Lung (tissue), 11 donors: ENCODE measurements at regions not wholly inside any gene's neighbourhood (a gene's known extent, or its start where the extent isn't known, plus 50 kb on each side); places are given as distances from the start of the nearest gene placed in this dataset.
A peak's percentile ranks its signal among the peaks of the same experiment; 100 is the strongest.

ENCODE experiments used
- ATAC-seq: fragments of 200-7000 bp; cut with Tn5 transposase; one replicate; pipeline ENCODE4 v1.9.1; 2020; ENCODE audit warnings: moderate number of reproducible peaks; ENCODE audit not compliant: insufficient read depth, low FRiP score
- DNase-seq, 3 donors: peaks; one replicate each; pipeline ENCODE4 v3.0.0-alpha.2; 2013 to 2017
- H3K27ac ChIP-seq, 2 donors: one replicate each; pipeline ENCODE4 v1.5.1; 2013; ENCODE audit warnings: mild to moderate bottlenecking in 2 of 2, moderate library complexity in 2 of 2, control low read depth in 1 of 2, inconsistent platforms in 1 of 2, low read depth in 1 of 2, low read length in 1 of 2
- H3K27me3 ChIP-seq, 3 donors: one replicate each; pipeline ENCODE4 v1.5.1; 2013; ENCODE audit warnings: low read length in 2 of 3; ENCODE audit not compliant: control insufficient read depth in 3 of 3, insufficient read depth in 3 of 3
- H3K36me3 ChIP-seq, 4 donors: one replicate each; pipeline ENCODE4 v1.5.1; 2013; ENCODE audit warnings: low read length in 4 of 4, mild to moderate bottlenecking in 1 of 4, moderate library complexity in 1 of 4; ENCODE audit not compliant: control insufficient read depth in 4 of 4, insufficient read depth in 4 of 4
- H3K4me1 ChIP-seq, 5 donors: one replicate each; pipeline ENCODE4 v1.5.1; 2013; ENCODE audit warnings: low read length in 5 of 5, mild to moderate bottlenecking in 2 of 5, moderate library complexity in 1 of 5; ENCODE audit not compliant: control insufficient read depth in 5 of 5, insufficient read depth in 5 of 5
- H3K4me3 ChIP-seq: one replicate; pipeline ENCODE4 v1.5.1; 2013; ENCODE audit warnings: mild to moderate bottlenecking, control low read depth, moderate library complexity
- H3K9ac ChIP-seq, 2 donors: one replicate each; pipeline ENCODE4 v1.5.1; 2013; ENCODE audit warnings: low read length in 2 of 2, control low read depth in 1 of 2; ENCODE audit not compliant: insufficient read depth in 1 of 2
- H3K9me3 ChIP-seq, 4 donors: one replicate each; pipeline ENCODE4 v1.5.1; 2013; ENCODE audit warnings: low read length in 3 of 4, mild to moderate bottlenecking in 1 of 4, moderate library complexity in 1 of 4; ENCODE audit not compliant: control insufficient read depth in 4 of 4, insufficient read depth in 3 of 4
- CTCF ChIP-seq: IDR thresholded peaks from 2 replicates; pipeline ENCODE4 v1.5.1; 2012; ENCODE audit warnings: mild to moderate bottlenecking; ENCODE audit errors: control extremely low read depth, extremely low read depth
- WGBS, 2 donors: extraction: QIAGEN DNeasy Blood & Tissue Kit; methylation state at CpG; one replicate each; pipeline ENCODE4 v1.1.7; 2013; 5-methylcytosine and 5-hydroxymethylcytosine counted together
- donor health status: control.
- donor health status: control.
- donor health status: Bipolar disorder and iron deficiency.
- donor health status: healthy.
- donor health status: DM: yes; HTN: yes; CAD: no.

- Histone ChIP-seq H3K4me3 (no peak overlapping the region), H3K36me3 (no peaks in the 10 kb centered on the region), H3K27ac (no peak overlapping the region), H3K9ac (no peak overlapping the region), H3K9me3 (no peaks in the 10 kb centered on the region), H3K27me3 (no peaks in the 10 kb centered on the region), H3K4me1 (no peaks in the 10 kb centered on the region)
- no peak for TF ChIP-seq CTCF
- no peak for DNase-seq
- ATAC-seq = no peak
- WGBS, 2 donors = 77 to 81% methylated on average over 2 of the region's 2 CpGs
These were observed 1591.3 kb downstream of the ADGRL3 start for GRCh38 chr4:62791386-62791785.

- DNase-seq = peak in 2 of 3 donors; percentile 9 to 14
- no peak for ATAC-seq
- no peak for TF ChIP-seq CTCF
- Histone ChIP-seq H3K9ac (no peak overlapping the region), H3K4me3 (no peak overlapping the region), H3K9me3 (peaks cover 0 to 1% (median 0%) of the 10 kb centered on the region in 4 donors), H3K27me3 (no peaks in the 10 kb centered on the region), H3K36me3 (no peaks in the 10 kb centered on the region), H3K27ac (no peak overlapping the region), H3K4me1 (no peaks in the 10 kb centered on the region)
- 66 to 77% methylated on average over 9 of the region's 9 CpGs for WGBS, 2 donors
These were observed 1571.9 kb downstream of the ADGRL3 start for GRCh38 chr4:62771983-62772557.

GRCh38 chr4:62740296-62740695, 1540.2 kb downstream of the ADGRL3 start:
- Histone ChIP-seq H3K4me3 (no peak overlapping the region), H3K4me1 (no peaks in the 10 kb centered on the region), H3K36me3 (no peaks in the 10 kb centered on the region), H3K27ac (no peak overlapping the region), H3K9ac (no peak overlapping the region), H3K9me3 (no peaks in the 10 kb centered on the region), H3K27me3 (no peaks in the 10 kb centered on the region)
- no peak for ATAC-seq
- 84 to 86% methylated on average over 6 of the region's 6 CpGs for WGBS, 2 donors
- no peak for DNase-seq
- no peak for TF ChIP-seq CTCF

- Histone ChIP-seq H3K27me3 (no peaks in the 10 kb centered on the region), H3K9ac (no peak overlapping the region), H3K9me3 (no peaks in the 10 kb centered on the region), H3K27ac (no peak overlapping the region), H3K36me3 (no peaks in the 10 kb centered on the region), H3K4me3 (no peak overlapping the region), H3K4me1 (no peaks in the 10 kb centered on the region)
- TF ChIP-seq CTCF = no peak
- ATAC-seq = no peak
- DNase-seq = no peak
- WGBS, 2 donors = 43 to 59% methylated on average over 2 of the region's 2 CpGs
These were observed 1517.0 kb downstream of the ADGRL3 start for GRCh38 chr4:62717154-62717553.
